ENCODE measurements at regions not wholly inside any gene's neighbourhood (a gene's known extent, or its start where the extent isn't known, plus 50 kb on each side); places are given as distances from the start of the nearest gene placed in this dataset.

DNA sequence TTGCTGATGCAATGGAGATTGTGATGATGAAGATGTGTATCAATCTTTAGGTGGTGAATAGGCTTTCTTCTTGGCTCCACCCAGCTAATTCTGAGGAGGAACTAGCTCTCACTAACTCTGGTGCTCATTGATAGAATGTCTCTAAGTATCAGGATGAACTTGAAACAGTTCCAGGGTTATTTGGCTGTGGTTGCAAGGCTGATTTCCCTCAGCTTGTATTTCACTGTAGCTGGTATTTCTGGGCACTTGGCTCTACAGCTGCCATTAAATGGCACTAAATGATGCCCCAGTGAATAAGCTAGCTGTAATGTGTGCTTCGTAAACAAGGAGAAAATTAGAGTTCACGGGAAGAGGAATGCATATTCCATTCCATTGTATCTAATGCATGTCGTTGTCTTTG is 241.2 kb downstream of the RPIA start:
- TF ChIP-seq POLR2A (IDR thresholded peaks at IDR 0.05; ENCODE audit: low read length) (no peak), GATA1 (IDR thresholded peaks at IDR 0.05; ENCODE audit: low read depth, low read length) (no peak)
